ENCODE measurements at regions not wholly inside any gene's neighbourhood (a gene's known extent, or its start where the extent isn't known, plus 50 kb on each side); places are given as distances from the start of the nearest gene placed in this dataset.
"Not testable (repeated sequence)": the region's sequence is repeated elsewhere in the genome, so short reads cannot be mapped to it uniquely, and the experiment has no call there.

DNA sequence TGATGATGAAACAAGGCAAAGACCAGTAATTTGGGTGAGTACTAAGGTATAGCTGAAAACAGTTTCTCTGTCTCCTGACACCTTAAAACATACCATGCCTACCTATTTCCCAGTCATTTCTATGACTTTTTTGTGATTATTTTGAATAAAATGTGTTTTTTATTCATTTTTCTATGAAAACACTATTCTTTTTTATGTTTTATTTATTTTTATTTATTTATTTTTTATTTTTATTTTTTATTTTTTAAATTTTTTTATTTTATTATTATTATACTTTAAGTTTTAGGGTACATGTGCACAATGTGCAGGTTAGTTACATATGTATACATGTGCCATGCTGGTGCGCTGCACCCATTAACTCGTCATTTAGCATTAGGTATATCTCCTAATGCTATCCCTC, 576.8 kb upstream of the TLE4 start:
- not testable (repeated sequence) for DNase-seq (ENCODE audit: low read depth in 4 of 4, low spot score in 3 of 4)

DNA sequence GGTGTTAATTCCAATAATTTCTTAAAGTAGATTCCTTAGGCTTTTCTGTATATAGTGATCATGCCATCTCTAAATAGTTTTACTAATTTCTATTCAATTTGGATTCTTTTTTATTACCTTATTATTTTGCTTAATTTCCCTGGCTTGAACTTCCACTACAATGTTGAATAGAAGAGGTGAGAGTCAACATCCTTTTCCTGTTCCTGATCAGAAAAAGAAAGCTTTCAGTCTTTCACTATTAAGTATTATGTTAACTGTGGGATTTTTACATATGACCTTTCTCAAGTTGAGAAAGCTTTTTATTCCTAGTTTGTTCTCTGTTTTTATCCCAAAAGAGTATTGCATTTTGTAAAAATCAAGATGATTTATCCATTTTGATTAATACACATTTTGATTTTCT, 574.5 kb upstream of the TLE4 start:
- DNase-seq (ENCODE audit: low read depth in 4 of 4, low spot score in 3 of 4): no peak

DNA sequence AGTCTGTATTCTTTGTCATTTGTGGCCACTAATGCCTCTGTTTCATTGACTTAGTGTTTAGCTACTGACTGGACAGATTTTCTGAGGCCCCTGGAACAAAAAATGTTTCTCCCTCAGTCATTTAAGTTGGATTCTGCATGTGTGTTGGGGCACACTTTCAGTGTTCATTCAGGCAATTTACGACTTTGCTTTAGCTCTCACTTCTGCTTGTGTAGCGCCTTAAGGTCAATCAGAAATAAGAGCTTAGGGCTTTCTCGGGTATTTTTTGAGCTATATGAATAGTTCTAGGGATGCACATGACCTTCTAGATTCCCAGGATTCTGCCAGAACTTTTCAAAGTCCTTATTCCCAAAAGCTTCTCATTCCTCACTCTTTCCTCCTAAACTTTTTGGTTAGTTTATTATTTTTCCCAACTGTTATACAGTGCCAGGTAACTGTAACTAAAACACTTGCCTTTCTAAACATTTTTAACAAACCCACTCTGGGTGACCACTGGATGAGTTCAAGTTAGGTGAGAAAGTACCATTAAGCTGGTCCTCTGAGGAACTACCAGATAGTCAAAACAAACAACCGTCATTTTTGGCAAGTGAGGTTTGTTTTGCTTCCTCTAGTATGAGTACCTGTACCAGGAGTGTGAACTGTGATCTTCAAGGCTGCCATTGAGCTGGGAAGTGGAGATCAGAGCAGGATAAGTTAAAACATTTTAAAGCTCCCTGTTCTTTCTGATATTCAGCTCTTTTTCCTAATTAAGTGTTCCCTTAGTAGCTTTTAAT, 571.3 kb upstream of the TLE4 start:
- no peak for DNase-seq (ENCODE audit: low read depth in 4 of 4, low spot score in 3 of 4)

DNA sequence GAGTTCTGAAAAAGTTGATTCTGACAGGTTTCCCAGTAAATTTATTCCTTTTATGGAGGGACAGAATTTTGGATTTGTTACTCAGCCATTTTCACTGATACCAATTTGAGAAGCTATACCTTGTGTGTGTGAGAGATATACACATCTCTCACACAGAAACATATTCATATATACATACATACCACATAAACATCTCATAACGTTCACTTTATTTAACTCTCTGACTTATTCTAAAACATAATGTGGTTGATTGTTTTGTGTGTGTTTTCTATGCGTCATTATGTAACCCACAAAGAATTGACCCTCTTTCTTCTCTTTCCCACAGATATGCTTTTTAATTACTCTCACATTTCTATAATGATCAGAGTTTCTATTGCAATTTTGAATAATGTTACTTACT, 570.8 kb upstream of the TLE4 start:
- DNase-seq (ENCODE audit: low read depth in 4 of 4, low spot score in 3 of 4): no peak

DNA sequence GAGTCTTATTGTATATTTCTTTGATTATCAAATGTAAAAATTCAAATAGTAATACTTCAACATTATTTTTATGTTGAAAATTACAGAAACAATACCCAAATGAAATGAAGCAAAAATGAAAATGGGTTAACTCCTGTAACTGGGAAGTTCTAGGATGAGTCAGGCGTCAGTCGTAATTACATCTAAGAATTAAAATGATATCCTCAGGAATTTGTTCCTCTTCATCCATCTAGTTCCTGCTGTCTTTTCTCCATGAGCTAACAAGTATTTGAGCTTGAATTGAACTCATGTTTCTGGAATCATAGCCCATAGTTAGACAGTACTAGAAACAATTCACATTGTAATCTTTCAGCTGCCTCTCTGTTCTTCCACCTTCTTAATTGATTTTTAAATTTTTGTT, 568.3 kb upstream of the TLE4 start:
- DNase-seq (ENCODE audit: low read depth in 4 of 4, low spot score in 3 of 4): no peak

DNA sequence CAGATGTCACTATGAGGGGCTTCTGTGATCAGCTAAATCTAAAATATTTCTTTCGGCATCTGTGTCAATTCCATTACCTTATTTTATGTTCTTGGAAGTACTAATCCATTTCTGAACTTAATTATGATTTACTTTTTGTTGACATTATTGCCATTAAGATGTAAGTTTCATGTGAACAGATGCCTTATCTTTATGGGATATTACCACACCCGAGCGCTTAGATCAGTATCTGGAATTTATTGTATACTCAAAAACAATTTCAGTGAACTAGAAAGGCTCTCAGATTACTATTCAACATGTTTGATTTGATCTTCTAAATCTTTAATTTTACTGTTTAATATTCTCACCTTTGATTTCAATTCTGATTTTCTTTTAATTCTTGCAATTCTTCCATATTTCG, 567.7 kb upstream of the TLE4 start:
- no peak for DNase-seq (ENCODE audit: low read depth in 4 of 4, low spot score in 3 of 4)

DNA sequence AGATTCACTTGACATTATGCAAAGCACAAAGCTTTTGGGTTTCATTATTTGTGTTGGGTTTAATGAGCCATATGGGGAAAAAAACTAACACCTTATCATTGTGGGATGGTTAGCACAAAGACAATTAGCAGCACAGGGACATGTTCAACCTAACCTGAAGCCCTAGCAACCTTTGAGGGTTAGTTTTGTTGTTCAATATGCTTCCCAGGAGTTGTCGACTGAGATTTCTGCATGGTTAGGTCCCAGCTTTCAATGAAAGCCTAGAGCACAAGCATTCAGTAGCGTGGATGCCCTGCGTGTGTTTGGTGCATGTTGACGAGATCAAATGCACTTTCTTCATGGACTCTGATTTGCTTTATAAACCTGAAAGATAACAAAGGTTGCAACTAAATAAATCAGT, 565.2 kb upstream of the TLE4 start:
- no peak for DNase-seq (ENCODE audit: low read depth in 4 of 4, low spot score in 3 of 4)

DNA sequence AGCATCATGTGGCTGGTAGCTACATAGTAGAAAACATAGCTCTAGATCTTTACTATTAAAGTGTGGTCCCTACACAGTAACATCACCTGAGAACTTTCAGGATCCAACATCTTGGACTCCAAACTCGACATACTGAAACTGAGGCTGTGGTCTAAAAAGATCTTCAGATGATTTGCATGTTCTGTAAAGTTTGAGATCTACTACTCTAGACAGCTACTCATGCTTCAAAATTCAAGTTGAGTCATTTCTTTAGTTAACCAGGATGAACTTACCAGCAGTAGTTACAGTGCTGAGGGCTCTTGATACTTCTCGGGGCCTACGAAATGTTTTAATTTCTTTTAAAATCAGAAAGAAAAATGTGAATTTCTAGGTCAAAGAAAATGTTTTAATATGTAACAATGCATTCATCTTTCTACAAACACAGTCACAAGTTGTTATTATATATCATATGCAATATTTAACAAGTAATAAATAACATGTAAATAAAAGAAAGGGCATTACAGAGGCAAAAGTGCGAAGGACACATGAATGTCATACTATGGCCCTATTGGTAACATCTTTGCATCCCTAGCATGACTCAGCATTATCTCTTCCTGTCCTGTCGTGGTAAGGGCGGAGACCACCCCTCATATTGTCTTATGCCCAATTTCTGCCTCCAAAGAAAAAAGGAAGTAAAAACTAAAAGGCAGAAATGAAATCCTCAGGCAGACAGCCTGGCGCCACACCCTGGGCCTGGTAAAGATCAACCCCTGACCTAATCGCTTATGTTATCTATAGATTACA, 563.9 kb upstream of the TLE4 start:
- no peak for DNase-seq (ENCODE audit: low read depth in 4 of 4, low spot score in 3 of 4)

DNA sequence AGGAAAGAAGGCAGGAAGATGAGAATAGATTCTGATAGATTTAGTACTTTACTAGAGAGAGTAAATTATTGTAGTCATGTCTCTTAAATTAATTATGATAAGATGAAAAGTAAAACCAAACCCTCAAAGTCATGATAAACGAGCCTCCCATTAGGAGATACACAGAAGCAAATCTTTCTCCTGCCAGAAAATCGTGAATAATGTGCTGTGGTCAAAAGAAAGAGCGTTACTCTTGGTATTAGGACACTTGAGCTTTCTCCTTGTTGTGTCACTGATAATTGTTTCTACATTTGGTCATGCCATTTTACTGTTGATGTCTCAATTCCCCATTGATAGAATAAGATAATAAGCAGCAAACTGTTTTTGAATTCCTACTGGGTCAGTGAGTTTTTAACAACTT, 562.8 kb upstream of the TLE4 start:
- DNase-seq (ENCODE audit: low read depth in 4 of 4, low spot score in 3 of 4): no peak

DNA sequence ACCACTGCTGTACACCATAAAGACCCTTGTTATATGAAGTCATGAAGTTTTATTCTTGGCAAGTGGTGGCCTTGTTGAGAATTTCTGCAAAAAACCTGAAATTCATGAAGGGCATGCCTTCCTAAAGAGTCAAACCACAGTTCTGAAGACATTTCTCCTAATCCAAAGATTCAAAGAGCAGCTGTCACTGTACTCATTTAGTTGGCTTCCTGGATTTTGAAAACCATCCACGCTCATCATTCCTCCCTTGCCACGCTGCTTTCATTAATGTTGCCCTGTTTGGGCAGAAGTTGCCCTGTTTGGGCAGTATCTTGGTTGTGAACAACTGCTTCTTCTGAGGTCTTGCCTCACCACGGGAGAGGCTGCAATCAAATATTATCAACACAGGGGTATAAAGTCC, 560.3 kb upstream of the TLE4 start:
- DNase-seq (ENCODE audit: low read depth in 4 of 4, low spot score in 3 of 4): no peak

DNA sequence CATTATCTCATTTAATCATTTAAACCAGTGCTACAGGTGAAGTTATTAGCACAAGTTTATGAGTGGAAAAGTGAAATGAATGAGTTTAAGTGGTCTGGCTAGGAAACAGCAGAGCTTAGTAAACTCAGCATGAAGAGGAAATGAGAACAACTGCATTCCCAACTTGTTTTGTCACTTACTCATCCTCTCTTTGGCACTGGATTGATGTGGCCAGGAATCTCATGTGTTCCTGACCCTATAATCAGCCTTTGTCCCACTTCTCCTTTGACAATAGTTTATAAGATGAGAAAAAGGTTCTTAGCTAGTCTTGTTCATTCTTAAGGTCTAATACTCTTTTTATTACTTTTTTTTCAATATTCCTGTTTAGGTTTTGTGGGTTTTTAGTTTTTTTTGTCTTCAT, 559.2 kb upstream of the TLE4 start:
- no peak for DNase-seq (ENCODE audit: low read depth in 4 of 4, low spot score in 3 of 4)

DNA sequence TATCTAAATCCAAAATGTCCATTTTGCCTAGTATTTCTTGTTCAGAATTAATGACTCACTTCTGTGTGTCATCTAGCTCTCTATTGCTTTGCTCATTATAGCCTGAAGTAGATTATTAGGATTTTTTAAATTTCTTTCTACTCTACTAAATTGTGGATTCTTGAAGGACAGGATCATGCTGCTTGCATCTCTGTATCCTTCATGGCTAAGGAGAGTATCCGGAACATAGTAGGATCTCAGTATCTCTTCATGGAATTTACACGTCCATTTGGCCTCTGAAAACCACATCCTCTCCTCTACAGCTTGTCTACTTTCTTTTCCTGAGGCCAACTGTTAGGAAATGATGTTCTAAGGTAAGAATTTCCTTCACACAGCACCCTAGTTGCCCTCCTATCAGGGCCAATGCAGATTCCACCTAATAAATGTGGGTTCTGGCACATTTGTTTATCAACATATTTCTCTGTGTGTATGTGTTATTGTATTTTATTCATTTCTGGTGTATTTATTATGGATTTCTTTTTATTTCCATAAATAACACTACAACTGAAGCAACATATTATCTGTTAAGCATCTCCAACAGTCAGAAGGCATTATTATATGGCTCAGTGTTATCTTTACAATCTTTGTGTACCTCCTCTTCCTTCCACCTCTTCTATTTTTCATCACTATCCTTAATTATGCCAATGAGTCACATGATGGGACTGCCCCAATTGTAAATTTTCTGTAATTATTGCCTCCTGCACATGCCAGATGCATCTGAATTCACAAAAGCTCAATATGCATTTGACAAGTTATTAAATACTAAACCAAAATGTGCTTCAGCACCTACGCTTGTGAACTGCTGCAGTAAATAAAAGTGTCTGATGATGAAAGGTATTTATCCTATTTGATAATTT, 557.8 kb upstream of the TLE4 start:
- DNase-seq (ENCODE audit: low read depth in 4 of 4, low spot score in 3 of 4): no peak

DNA sequence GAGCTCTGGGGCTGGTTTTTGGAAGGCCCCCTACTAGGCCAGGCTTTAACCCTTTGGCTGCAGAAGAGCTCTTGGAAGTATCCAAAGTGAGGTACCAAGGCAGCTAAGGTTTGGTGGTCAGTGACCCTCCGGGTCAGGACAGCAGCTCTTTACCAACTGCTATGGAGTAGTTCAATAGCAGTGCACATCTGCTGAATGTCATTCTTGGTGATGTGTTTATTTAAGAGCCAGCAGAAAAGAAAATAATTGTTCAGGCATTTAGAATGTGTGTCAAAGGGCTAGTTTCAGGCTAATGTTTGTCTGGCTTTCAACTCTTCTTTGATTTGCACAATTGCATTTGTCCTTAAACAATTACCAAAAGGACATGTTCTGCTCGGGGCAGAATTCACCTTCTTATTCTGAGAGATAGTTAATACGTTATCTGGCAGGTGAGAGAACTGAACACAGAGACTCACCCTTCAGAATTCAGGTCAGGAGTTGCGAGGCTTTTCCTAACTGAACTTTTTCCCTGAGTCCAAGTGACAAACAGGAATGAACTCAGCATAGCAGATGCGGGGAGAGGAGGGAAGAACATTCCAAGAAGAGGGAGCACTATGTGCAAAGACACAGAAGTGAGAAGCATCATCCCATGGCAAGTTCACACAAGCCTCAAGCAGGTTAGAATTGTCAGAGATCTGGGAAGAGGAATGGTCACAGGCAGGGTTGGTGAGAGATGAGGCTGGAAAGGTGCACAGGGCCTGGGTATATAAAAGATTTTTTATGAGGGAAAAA, 556.7 kb upstream of the TLE4 start:
- DNase-seq (ENCODE audit: low read depth in 4 of 4, low spot score in 3 of 4): no peak

DNA sequence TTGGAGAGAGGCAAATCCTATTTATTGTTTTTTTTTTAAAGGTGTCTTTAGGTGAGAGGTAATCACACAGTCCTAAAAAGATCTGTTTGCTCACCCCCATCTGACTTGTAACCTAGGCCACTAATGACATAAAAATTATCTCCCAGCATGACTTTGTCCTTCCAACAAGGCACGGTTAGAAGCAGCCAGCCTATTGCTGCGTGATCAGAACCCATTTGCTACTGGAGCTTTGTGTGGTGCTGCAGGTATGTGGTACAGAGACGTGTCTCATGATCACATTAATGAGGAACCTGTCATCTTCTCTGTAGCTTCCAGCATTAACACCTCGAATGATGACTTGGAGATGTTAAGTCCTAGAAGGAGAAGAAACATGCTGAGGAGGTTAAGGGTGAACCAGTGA, 555.8 kb upstream of the TLE4 start:
- DNase-seq (ENCODE audit: low read depth in 4 of 4, low spot score in 3 of 4): no peak

DNA sequence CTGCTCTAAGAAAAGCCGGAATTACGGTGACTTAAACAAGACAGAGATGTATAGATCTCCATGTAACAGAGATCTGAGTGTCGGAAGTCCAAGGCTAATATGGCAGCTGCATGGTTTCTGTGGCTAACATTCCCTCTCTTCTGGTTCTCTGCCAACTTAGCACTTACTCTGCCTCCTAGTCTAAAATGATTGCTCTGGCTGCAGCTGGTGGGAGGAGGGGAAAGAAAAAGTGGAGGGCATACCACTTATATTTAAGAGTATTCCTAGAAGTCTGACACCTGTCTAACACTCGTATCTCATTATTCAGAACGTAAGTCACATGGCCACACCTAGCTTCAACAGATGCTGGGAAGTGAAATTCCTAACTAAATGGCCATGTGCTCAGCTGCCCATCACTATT, 551.5 kb upstream of the TLE4 start:
- no peak for DNase-seq (ENCODE audit: low read depth in 4 of 4, low spot score in 3 of 4)

DNA sequence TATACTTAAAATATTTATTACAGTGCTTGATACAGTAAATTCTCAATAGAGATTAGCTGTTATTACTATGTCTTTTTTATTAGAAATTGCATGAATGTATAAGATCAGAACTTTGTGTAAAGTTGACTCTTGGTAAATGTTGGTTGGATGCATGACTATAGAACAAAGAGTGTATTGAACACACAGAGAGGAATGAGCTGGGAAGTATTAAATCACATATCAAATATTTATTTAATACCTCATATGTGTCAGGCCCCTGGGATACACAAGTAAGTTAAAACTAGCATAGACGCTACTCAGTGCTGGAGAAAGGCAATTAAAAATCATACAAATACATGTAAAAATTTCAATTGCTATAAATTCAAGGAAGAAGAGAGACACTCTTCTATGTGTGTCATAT, 550.7 kb upstream of the TLE4 start:
- no peak for DNase-seq (ENCODE audit: low read depth in 4 of 4, low spot score in 3 of 4)

DNA sequence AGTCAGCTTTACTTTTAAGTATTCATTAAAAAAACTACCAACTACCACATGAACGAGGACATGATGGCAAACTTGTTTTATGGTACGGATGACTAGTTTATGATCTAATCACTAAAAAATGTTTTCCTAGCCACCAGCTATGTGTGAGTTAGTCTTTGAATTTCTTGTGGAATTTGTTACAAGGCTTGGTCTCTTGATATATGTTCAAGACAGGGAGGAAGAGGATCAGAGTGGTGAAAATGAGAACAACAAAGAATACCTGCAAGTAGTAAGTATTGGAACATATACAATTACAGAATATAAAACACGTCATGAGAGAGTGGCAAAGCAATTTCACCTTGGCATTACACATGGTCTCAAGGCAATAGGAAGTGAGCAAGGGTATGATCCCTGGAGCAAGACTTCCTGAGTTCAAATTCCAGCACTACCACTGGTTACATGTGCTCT, 548.6 kb upstream of the TLE4 start:
- no peak for DNase-seq (ENCODE audit: low read depth in 4 of 4, low spot score in 3 of 4)

DNA sequence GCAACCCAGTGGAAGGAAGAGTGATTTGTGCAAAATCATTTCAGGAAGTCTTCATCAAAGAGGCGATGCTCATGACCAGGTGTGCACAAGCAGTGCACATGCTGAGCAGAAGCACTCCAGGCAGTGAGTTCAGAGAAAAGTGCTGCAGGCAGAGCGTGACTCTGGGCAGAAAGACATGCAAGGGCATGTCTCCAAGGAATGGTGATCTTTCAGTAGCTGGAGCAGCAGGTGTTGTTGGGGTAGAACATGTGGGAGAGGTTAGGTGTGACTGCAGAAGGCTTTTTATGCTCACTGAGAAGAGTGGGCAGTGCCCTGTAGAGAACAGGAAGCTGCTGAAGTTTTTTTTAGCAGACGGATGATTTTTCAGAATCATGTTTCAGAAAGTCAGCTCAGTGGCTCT, 545.4 kb upstream of the TLE4 start:
- peak in 1 of 4 donors; percentile 12 for DNase-seq (ENCODE audit: low read depth in 4 of 4, low spot score in 3 of 4)

DNA sequence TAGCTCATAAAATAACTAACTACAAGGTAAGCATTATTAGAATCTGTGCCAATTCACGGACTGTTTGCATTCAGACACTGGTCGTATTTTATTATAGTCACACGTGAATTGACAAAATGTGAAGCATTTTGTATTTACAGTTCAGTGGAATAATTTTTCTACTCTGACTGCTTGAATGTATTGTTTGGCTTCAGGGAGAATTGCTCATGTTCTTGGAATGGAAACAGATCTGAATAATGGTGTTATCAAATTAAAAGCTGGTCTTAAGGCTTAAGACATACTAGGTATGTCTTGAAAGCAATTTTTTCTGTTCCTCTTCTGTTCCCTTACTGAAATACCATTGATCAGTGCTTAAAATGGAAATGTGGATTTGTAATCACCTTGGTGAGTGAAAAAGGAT, 543.7 kb upstream of the TLE4 start:
- no peak for DNase-seq (ENCODE audit: low read depth in 4 of 4, low spot score in 3 of 4)

DNA sequence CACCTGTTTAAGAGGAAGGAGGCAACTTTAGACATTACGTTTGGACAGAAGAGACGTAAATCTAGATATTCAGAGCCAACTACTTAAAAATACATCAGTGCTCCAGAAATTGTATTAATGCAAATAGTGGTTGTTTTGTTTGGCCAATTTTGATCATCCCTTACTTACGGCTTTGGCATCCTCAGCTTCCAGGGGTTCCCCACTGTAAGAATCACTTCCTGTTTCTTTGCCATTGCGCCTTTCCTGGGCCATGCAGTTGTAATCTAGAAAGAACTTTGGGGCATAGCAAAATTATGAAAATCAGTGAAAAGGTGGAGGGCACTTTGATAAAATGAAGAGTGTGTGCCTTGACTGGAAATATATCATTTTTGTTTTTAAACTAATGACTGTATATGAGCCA, 537.2 kb upstream of the TLE4 start:
- DNase-seq (ENCODE audit: low read depth in 4 of 4, low spot score in 3 of 4): no peak

DNA sequence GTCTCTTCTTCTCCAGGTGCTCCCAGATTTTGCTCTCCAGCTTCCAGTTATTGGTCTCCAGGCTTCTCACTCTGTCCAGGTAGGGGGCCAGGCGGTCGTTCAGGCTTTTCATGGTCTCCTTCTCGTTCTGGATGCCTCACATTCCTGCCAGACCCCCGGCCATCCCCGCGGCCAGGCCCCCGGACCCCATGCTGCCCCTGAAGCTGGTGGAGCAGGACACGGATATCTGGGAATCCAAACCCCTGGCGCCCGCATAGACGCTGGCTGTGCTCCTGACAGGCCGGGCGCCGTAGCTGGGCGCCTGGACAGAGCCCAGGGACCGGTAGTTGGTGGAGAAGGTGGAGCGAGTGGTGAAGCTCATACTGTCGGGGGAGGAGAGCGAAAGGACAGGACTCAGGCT, 534.4 kb upstream of the TLE4 start:
- DNase-seq (ENCODE audit: low read depth in 4 of 4, low spot score in 3 of 4): no peak

Data from left renal pelvis (tissue), 4 donors.